ENCODE measurements at regions not wholly inside any gene's neighbourhood (a gene's known extent, or its start where the extent isn't known, plus 50 kb on each side); places are given as distances from the start of the nearest gene placed in this dataset.

GRCh38 chr6:121499666-121500065 is 64.2 kb downstream of the GJA1 start:
- DNase-seq, result no peak

GRCh38 chr6:121503589-121503991 is 68.1 kb downstream of the GJA1 start:
- DNase-seq, result no peak

GRCh38 chr6:121504227-121504626 is 68.8 kb downstream of the GJA1 start:
- DNase-seq, result no peak

- no peak for DNase-seq
Measured at GRCh38 chr6:121505284-121505683, 69.8 kb downstream of the GJA1 start.

- DNase-seq, result no peak
Measured at GRCh38 chr6:121506761-121507754, 71.6 kb downstream of the GJA1 start.

- no peak for DNase-seq
Measured at GRCh38 chr6:121510568-121511177, 75.2 kb downstream of the GJA1 start.

GRCh38 chr6:121515630-121516265 is 80.3 kb downstream of the GJA1 start:
- no peak for DNase-seq

GRCh38 chr6:121516331-121516730 is 80.9 kb downstream of the GJA1 start:
- DNase-seq, result no peak

- DNase-seq, result no peak
Measured at GRCh38 chr6:121520337-121521163, 85.1 kb downstream of the GJA1 start.

- DNase-seq, result no peak
Measured at GRCh38 chr6:121521164-121521555, 85.7 kb downstream of the GJA1 start.

GRCh38 chr6:121522265-121522664 is 86.8 kb downstream of the GJA1 start:
- no peak for DNase-seq

- no peak for DNase-seq
Measured at GRCh38 chr6:121522771-121523386, 87.4 kb downstream of the GJA1 start.

GRCh38 chr6:121523628-121524027 is 88.2 kb downstream of the GJA1 start:
- no peak for DNase-seq

- no peak for DNase-seq
Measured at GRCh38 chr6:121526282-121526681, 90.8 kb downstream of the GJA1 start.

- DNase-seq, result no peak
Measured at GRCh38 chr6:121531658-121532169, 96.3 kb downstream of the GJA1 start.

- DNase-seq, result no peak
Measured at GRCh38 chr6:121533321-121533841, 97.9 kb downstream of the GJA1 start.

GRCh38 chr6:121535777-121536176 is 100.3 kb downstream of the GJA1 start:
- DNase-seq, result no peak

GRCh38 chr6:121536345-121536744 is 100.9 kb downstream of the GJA1 start:
- no peak for DNase-seq

GRCh38 chr6:121539439-121539838 is 104.0 kb downstream of the GJA1 start:
- no peak for DNase-seq

GRCh38 chr6:121540210-121540609 is 104.8 kb downstream of the GJA1 start:
- no peak for DNase-seq

- DNase-seq, result no peak
Measured at GRCh38 chr6:121544691-121545090, 109.2 kb downstream of the GJA1 start.

- no peak for DNase-seq
Measured at GRCh38 chr6:121548131-121548530, 112.7 kb downstream of the GJA1 start.

Data from NCI-H524 treated with DMSO at 0.1 percent for 48 hours (cell line).